HCT116 (cell line): ENCODE measurements at regions not wholly inside any gene's neighbourhood (a gene's known extent, or its start where the extent isn't known, plus 50 kb on each side); places are given as distances from the start of the nearest gene placed in this dataset.

ENCODE experiments used
- ATAC-seq: fragments of 200-7000 bp; cut with Tn5 transposase; 2 replicates; pipeline ENCODE4 v1.9.1; 2020; ENCODE audit warnings: mild to moderate bottlenecking, moderate library complexity
- BruUV-seq: library from RNA; stranded (reverse); fragments of 400-500 nt; replicated peaks from 2 replicates; lab custom pipeline; 2021; lab: Mats Ljungman, UMichigan
- CTCF ChIA-PET: fragments of 300-600 bp; sonication (Branson Sonifier 250); formaldehyde crosslinking; loops from one replicate; lab custom pipeline; 2021; ENCODE audit warnings: antibody characterized with exemption; lab: Charles Lee
- POLR2A ChIA-PET: fragments of 300-600, 350-600 bp; sonication (Branson Sonifier 250); formaldehyde crosslinking; loops from one replicate; lab custom pipeline; 2021; ENCODE audit warnings: antibody characterized with exemption; lab: Charles Lee
- RAD21 ChIA-PET, 2 experiments: fragments of 300-600 bp; sonication (Branson Sonifier 250); formaldehyde crosslinking; loops; one replicate each; lab custom pipeline; 2023; ENCODE audit warnings: low total read pairs in 2 of 2; ENCODE audit not compliant: uncharacterized antibody in 2 of 2, unreplicated experiment in 2 of 2, low non-redundant PET in 1 of 2; lab: Charles Lee
- DNase-seq: peaks from one replicate; pipeline ENCODE4 v3.0.0-alpha.2; 2010; ENCODE audit warnings: low read depth, low spot score
- H2AFZ ChIP-seq: fragments of 200-600 bp; shearing (Covaris generic), sonication (generic); 2 replicates; pipeline ENCODE4 v1.6.1; 2017; ENCODE audit warnings: low read depth, mixed run types, mixed read lengths, antibody characterized with exemption, low read length; ENCODE audit not compliant: poor library complexity, severe bottlenecking
- H3K27ac ChIP-seq: 2 replicates; pipeline ENCODE4 v1.5.1; 2012; ENCODE audit warnings: low read depth, low read length
- H3K27me3 ChIP-seq: fragments of 200-600 bp; sonication (generic); 2 replicates; pipeline ENCODE4 v1.6.1; 2016; ENCODE audit warnings: mixed run types, low read length, mixed read lengths; ENCODE audit not compliant: insufficient read depth
- H3K36me3 ChIP-seq, 2 experiments: fragments of 200-500 bp in 1 of 2; fragments of 200-600 bp in 1 of 2; sonication (Bioruptor generic) in 1 of 2; sonication (generic) in 1 of 2; 2 replicates each; pipeline versions ENCODE4 v1.5.1 to v1.6.1; 2014 to 2016; ENCODE audit warnings: low read length in 2 of 2, inconsistent platforms in 1 of 2, mixed read lengths in 1 of 2, mixed run types in 1 of 2; ENCODE audit not compliant: insufficient read depth in 2 of 2, control insufficient read depth in 1 of 2
- H3K4me1 ChIP-seq, 2 experiments: fragments of 200-600 bp in 1 of 2; sonication (generic) in 1 of 2; 2 replicates each; pipeline versions ENCODE4 v1.5.1 to v1.6.1; 2012 to 2017; ENCODE audit warnings: low read length in 2 of 2, inconsistent platforms in 1 of 2, mild to moderate bottlenecking in 1 of 2, mixed read lengths in 1 of 2, mixed run types in 1 of 2, moderate library complexity in 1 of 2; ENCODE audit not compliant: insufficient read depth in 2 of 2, control insufficient read depth in 1 of 2
- H3K4me2 ChIP-seq: fragments of 200-600 bp; sonication (generic); 2 replicates; pipeline ENCODE4 v1.6.1; 2017; ENCODE audit warnings: mixed run types, low read length, mixed read lengths
- H3K4me3 ChIP-seq, 2 experiments: fragments of 200-600 bp in 1 of 2; sonication (generic) in 1 of 2; replicated peaks in 1 of 2; 2 replicates each; pipeline ENCODE4 v1.5.1; 2011 to 2016; ENCODE audit warnings: low read length in 2 of 2, control low read depth in 1 of 2, low read depth in 1 of 2, mild to moderate bottlenecking in 1 of 2, mixed read lengths in 1 of 2, mixed run types in 1 of 2
- H3K79me2 ChIP-seq: fragments of 200-600 bp; sonication (generic); 2 replicates; pipeline ENCODE4 v1.6.1; 2017; ENCODE audit warnings: mild to moderate bottlenecking, mixed run types, low read length, moderate library complexity, mixed read lengths; ENCODE audit not compliant: insufficient read depth
- H3K9ac ChIP-seq: fragments of 200-600 bp; sonication (generic); 2 replicates; pipeline ENCODE4 v1.6.1; 2016; ENCODE audit warnings: low read length, mixed read lengths
- H3K9me2 ChIP-seq: fragments of 200-600 bp; sonication (generic), shearing (Covaris generic); 2 replicates; pipeline ENCODE4 v1.6.1; 2017; ENCODE audit warnings: mixed run types, mild to moderate bottlenecking, moderate library complexity; ENCODE audit not compliant: insufficient read depth
- H3K9me3 ChIP-seq, 2 experiments: fragments of 200-500 bp in 1 of 2; fragments of 200-600 bp in 1 of 2; sonication (Bioruptor generic) in 1 of 2; sonication (generic) in 1 of 2; 2 replicates each; pipeline ENCODE4 v1.6.1; 2014 to 2017; ENCODE audit warnings: low read length in 2 of 2, mixed read lengths in 2 of 2, inconsistent platforms in 1 of 2, low read depth in 1 of 2, mild to moderate bottlenecking in 1 of 2, mixed run types in 1 of 2, moderate library complexity in 1 of 2; ENCODE audit not compliant: control insufficient read depth in 1 of 2, insufficient read depth in 1 of 2
- H4K20me1 ChIP-seq: fragments of 200-600 bp; sonication (generic), shearing (Covaris generic); 2 replicates; pipeline ENCODE4 v1.6.1; 2017; ENCODE audit warnings: mixed run types, mild to moderate bottlenecking, moderate library complexity; ENCODE audit not compliant: insufficient read depth
- CBX3 ChIP-seq: IDR thresholded peaks from 2 replicates; pipeline ENCODE4 v1.6.1; 2012; ENCODE audit warnings: low read depth
- CEBPB ChIP-seq: IDR thresholded peaks from 2 replicates; pipeline ENCODE4 v1.6.1; 2012; ENCODE audit warnings: low read depth
- EGR1 ChIP-seq: IDR thresholded peaks from 2 replicates; pipeline ENCODE4 v1.6.1; 2012; ENCODE audit warnings: low read depth
- ELF1 ChIP-seq: IDR thresholded peaks from 2 replicates; pipeline ENCODE4 v1.6.1; 2012; ENCODE audit warnings: low read depth, borderline replicate concordance
- EZH2 ChIP-seq: fragments of 200-600 bp; sonication (generic); IDR thresholded peaks from 2 replicates; pipeline ENCODE4 v1.6.1; 2017; ENCODE audit warnings: antibody characterized with exemption, mixed run types
- FOSL1 ChIP-seq: IDR thresholded peaks from 2 replicates; pipeline ENCODE4 v1.6.1; 2012; ENCODE audit warnings: low read depth
- JUND ChIP-seq: IDR thresholded peaks from 2 replicates; pipeline ENCODE4 v1.6.1; 2012
- MAX ChIP-seq: IDR thresholded peaks from 2 replicates; pipeline ENCODE4 v1.6.1; 2012
- POLR2A ChIP-seq: IDR thresholded peaks from 2 replicates; pipeline ENCODE4 v1.7.0; 2011; ENCODE audit warnings: borderline replicate concordance; ENCODE audit not compliant: insufficient read depth, insufficient read length; ENCODE audit errors: extremely low read depth
- POLR2AphosphoS5 ChIP-seq: IDR thresholded peaks from 2 replicates; pipeline ENCODE4 v1.6.1; 2011; ENCODE audit warnings: mild to moderate bottlenecking, low read depth, low read length, moderate library complexity
- RAD21 ChIP-seq: IDR thresholded peaks from 2 replicates; pipeline ENCODE4 v1.6.1; 2012; ENCODE audit warnings: low read depth, mild to moderate bottlenecking
- SP1 ChIP-seq: IDR thresholded peaks from 2 replicates; pipeline ENCODE4 v1.6.1; 2012; ENCODE audit warnings: low read depth
- SRF ChIP-seq: IDR thresholded peaks from 2 replicates; pipeline ENCODE4 v1.6.1; 2012; ENCODE audit warnings: low read depth
- TCF7L2 ChIP-seq: IDR thresholded peaks from 2 replicates; pipeline ENCODE4 v1.7.0; 2011; ENCODE audit warnings: borderline replicate concordance, inconsistent platforms; ENCODE audit not compliant: insufficient read depth, insufficient read length; ENCODE audit errors: extremely low read depth
- ZNF274 ChIP-seq: fragments of 200-500 bp; sonication (Bioruptor generic); IDR thresholded peaks from 2 replicates; pipeline ENCODE4 v1.6.1; 2014; ENCODE audit warnings: mild to moderate bottlenecking, low read depth, low read length, inconsistent platforms
- intact Hi-C: fragments of 100-400 bp; cut with micrococcal nuclease; formaldehyde crosslinking; loops from 2 replicates; pipeline ENCODE4 v1.10.0; 2022
- TF ChIP-seq, protein P1 (sequence below): IDR thresholded peaks from 2 replicates; pipeline ENCODE4 v1.6.1; 2011; ENCODE audit warnings: mild to moderate bottlenecking, low read length, moderate library complexity; ENCODE audit not compliant: insufficient replicate concordance; ENCODE audit errors: extremely low read depth
- TF ChIP-seq, protein P2 (sequence below), 3 experiments: fragments of 200-600 bp in 1 of 3; sonication (generic) in 1 of 3; IDR thresholded peaks in 2 of 3; conservative IDR thresholded peaks in 1 of 3; 2 replicates each; pipeline ENCODE4 v1.5.1; 2012 to 2017; ENCODE audit warnings: low read depth in 2 of 3, low read length in 2 of 3, antibody characterized with exemption in 1 of 3, borderline replicate concordance in 1 of 3, control low read depth in 1 of 3, mild to moderate bottlenecking in 1 of 3, mixed read lengths in 1 of 3, mixed run types in 1 of 3, moderate library complexity in 1 of 3; ENCODE audit not compliant: insufficient read depth in 1 of 3
- TF ChIP-seq, protein P3 (sequence below): IDR thresholded peaks from 2 replicates; pipeline ENCODE4 v1.6.1; 2012

DNA sequence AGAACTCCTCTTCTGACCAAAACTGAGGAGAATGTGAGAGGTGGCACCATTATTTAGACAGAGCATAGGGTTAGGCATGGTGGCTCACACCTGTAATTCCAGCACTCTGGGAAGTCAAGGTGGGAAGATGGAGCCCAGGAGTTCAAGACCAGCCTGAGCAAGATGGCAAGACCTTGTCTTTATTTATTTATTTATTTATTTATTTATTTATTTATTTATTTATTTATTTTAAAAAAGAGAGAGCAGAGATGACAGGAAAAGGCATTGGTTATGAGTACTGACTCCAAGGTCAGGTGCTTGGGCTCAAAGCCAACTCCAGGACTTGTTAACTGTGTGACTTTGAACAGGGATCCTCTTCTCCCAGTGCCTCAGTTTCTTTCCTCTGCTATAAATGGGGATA lies 217.7 kb downstream of the MEX3B start:
- H2AFZ ChIP-seq = no peak overlapping the region
- CTCF ChIA-PET = no interaction called here
- no peak overlapping the region for H3K4me3 ChIP-seq
- intact Hi-C loops = no loop called here
- H3K9me2 ChIP-seq = no peaks in the 10 kb centered on the region
- no peaks in the 10 kb centered on the region for H3K9me3 ChIP-seq
- no peak for TF ChIP-seq JUND
- no peak for TF ChIP-seq TCF7L2
- no peak for TF ChIP-seq POLR2AphosphoS5
- TF ChIP-seq CBX3 = no peak
- TF ChIP-seq SP1 = no peak
- TF ChIP-seq ZNF274 = no peak
- TF ChIP-seq MAX = no peak
- TF ChIP-seq, protein P1, sequence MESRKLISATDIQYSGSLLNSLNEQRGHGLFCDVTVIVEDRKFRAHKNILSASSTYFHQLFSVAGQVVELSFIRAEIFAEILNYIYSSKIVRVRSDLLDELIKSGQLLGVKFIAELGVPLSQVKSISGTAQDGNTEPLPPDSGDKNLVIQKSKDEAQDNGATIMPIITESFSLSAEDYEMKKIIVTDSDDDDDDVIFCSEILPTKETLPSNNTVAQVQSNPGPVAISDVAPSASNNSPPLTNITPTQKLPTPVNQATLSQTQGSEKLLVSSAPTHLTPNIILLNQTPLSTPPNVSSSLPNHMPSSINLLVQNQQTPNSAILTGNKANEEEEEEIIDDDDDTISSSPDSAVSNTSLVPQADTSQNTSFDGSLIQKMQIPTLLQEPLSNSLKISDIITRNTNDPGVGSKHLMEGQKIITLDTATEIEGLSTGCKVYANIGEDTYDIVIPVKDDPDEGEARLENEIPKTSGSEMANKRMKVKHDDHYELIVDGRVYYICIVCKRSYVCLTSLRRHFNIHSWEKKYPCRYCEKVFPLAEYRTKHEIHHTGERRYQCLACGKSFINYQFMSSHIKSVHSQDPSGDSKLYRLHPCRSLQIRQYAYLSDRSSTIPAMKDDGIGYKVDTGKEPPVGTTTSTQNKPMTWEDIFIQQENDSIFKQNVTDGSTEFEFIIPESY = no peak
- TF ChIP-seq ELF1 = no peak
- no TSS peak for BruUV-seq
- H3K4me2 ChIP-seq = no peak overlapping the region
- no peaks in the 10 kb centered on the region for H3K79me2 ChIP-seq
- DNase-seq (no peak), ATAC-seq (no peak)
- H4K20me1 ChIP-seq = no peaks in the 10 kb centered on the region
- H3K9ac ChIP-seq = no peak overlapping the region
- no peaks in the 10 kb centered on the region for H3K4me1 ChIP-seq
- H3K27me3 ChIP-seq = 0 out of 2 replicates have a peak, but pooled peaks cover 8% of the 10 kb centered on the region
- RAD21 ChIA-PET = no interaction called here
- H3K27ac ChIP-seq = no peak overlapping the region
- POLR2A ChIA-PET = no interaction called here
- H3K36me3 ChIP-seq = no peaks in the 10 kb centered on the region

DNA sequence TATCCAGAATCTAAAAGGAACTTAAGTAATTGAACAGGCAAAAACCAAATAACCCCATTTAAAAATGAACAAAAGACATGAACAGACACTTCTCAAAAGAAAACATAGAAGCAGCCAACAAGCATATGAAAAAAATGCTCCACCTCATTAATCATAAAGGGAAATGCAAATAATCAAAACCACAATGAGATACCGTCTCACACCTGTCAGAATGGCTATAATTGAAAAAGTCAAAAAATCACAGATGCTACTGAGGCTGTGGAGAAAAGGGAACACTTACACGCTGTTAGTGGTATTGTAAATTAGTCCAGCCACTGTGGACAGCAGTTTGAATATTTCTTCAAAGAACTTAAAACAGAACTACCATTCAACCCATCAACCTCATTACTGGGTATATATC lies 220.7 kb downstream of the MEX3B start:
- no peak overlapping the region for H3K9ac ChIP-seq
- BruUV-seq = no TSS peak
- no peak overlapping the region for H3K27ac ChIP-seq
- peaks cover 11% of the 10 kb centered on the region; the same call in 1 of the 2 replicates for H3K27me3 ChIP-seq
- intact Hi-C loops = no loop called here
- ChIA-PET POLR2A (no interaction called here), RAD21 (no interaction called here), CTCF (no interaction called here)
- H3K9me3 ChIP-seq = no peaks in the 10 kb centered on the region
- H2AFZ ChIP-seq = no peak overlapping the region
- H3K4me1 ChIP-seq = no peaks in the 10 kb centered on the region
- H3K9me2 ChIP-seq = no peaks in the 10 kb centered on the region
- H3K4me3 ChIP-seq = no peak overlapping the region
- ATAC-seq = no peak
- H4K20me1 ChIP-seq = no peaks in the 10 kb centered on the region
- H3K79me2 ChIP-seq = no peaks in the 10 kb centered on the region
- no peak for DNase-seq
- no peaks in the 10 kb centered on the region for H3K36me3 ChIP-seq
- no peak overlapping the region for H3K4me2 ChIP-seq
- TF ChIP-seq, protein P2, sequence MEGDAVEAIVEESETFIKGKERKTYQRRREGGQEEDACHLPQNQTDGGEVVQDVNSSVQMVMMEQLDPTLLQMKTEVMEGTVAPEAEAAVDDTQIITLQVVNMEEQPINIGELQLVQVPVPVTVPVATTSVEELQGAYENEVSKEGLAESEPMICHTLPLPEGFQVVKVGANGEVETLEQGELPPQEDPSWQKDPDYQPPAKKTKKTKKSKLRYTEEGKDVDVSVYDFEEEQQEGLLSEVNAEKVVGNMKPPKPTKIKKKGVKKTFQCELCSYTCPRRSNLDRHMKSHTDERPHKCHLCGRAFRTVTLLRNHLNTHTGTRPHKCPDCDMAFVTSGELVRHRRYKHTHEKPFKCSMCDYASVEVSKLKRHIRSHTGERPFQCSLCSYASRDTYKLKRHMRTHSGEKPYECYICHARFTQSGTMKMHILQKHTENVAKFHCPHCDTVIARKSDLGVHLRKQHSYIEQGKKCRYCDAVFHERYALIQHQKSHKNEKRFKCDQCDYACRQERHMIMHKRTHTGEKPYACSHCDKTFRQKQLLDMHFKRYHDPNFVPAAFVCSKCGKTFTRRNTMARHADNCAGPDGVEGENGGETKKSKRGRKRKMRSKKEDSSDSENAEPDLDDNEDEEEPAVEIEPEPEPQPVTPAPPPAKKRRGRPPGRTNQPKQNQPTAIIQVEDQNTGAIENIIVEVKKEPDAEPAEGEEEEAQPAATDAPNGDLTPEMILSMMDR (IDR thresholded peaks at IDR 0.05 in 2 of 3, conservative IDR thresholded peaks at IDR 0.05 in 1 of 3; ENCODE audit: borderline replicate concordance in 1 of 3, insufficient read depth in 1 of 3, low read depth in 2 of 3, low read length in 2 of 3) = no peak
- no peak for TF ChIP-seq JUND
- TF ChIP-seq CBX3 = no peak
- no peak for TF ChIP-seq EGR1
- TF ChIP-seq MAX = no peak
- no peak for TF ChIP-seq FOSL1
- TF ChIP-seq CEBPB = no peak
- TF ChIP-seq POLR2AphosphoS5 = no peak
- TF ChIP-seq POLR2A = no peak
- TF ChIP-seq SP1 = no peak
- TF ChIP-seq EZH2 = no peak
- no peak for TF ChIP-seq ELF1
- no peak for TF ChIP-seq RAD21
- TF ChIP-seq, protein P3, sequence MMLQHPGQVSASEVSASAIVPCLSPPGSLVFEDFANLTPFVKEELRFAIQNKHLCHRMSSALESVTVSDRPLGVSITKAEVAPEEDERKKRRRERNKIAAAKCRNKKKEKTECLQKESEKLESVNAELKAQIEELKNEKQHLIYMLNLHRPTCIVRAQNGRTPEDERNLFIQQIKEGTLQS = no peak
- TF ChIP-seq SRF = no peak
